ENCODE measurements at regions not wholly inside any gene's neighbourhood (a gene's known extent, or its start where the extent isn't known, plus 50 kb on each side); places are given as distances from the start of the nearest gene placed in this dataset.

GRCh38 chr6:140043357-140043756 is 668.9 kb upstream of the CITED2 start:
- TF ChIP-seq EZH2 (IDR thresholded peaks at IDR 0.05; ENCODE audit: borderline replicate concordance, low read length) = no peak
- no peak for TF ChIP-seq CTCF (IDR thresholded peaks at IDR 0.05; ENCODE audit: low read length)
